Activated naive CD4-positive, alpha-beta T cell treated with Interleukin-2 at 50 U/mL for 16 hours (primary cell): ENCODE measurements at regions not wholly inside any gene's neighbourhood (a gene's known extent, or its start where the extent isn't known, plus 50 kb on each side); places are given as distances from the start of the nearest gene placed in this dataset.

Experiments used
- DNase-seq: peaks from one replicate; pipeline ENCODE4 v3.0.0-alpha.2; 2020

DNA sequence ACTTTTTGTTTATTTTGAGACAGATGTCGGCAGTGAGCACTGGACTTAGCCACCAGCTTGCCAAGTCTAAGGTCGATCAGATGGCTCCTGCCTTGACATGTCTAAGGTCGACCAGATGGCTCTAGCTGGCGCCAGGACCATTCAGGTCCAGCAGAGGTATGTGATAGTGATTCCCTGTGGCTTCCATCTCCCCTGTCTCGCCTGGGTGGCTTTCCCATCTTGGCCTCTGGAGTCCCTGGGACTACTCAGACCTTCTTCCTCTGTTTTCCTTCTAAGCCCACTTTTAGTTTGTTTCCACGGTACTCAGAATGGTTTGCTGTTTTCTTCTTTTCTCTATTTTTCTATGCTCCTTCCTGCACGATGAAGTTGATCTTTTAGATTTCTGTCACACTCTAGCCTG lies 1435.7 kb downstream of the UQCRFS1 start:
- no peak for DNase-seq

DNA sequence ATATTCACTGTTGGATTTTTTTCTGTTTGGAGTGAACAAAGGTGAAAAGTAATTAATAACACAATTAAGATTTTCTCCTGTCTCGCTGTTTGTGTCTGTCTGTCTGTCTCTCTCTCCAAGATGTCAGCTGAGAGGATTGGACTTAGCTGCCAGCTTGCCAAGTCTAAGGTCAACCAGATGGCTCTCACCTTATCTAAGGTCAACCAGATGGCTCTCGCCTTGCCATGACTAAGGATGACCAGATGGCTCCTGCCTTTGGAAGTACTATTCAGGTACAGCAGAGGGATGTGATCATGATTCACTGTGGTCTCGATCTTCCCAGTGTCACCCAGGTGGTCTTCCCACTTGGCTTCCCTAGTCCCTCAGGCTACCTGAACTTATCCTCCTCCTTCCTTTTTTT lies 1436.4 kb downstream of the UQCRFS1 start:
- DNase-seq: no peak

DNA sequence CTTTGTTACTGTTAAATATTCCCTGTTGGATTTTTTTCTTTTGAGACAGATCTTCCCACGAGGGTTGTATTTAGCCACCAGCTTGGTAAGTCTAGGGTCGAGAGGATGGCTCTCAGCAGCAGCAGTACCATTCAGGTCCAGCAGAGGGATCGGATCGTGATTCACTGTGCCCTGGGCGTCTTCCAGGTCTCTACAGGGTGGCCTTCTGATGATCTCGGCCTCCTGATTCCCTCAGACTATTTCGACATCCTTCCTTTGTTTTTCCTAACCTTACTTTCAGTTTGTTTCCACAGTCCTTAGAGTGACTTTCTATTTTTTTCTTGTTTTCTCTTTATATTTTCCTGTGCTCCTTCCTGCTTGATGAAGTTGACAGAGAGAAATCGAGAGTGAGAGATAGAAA lies 1436.9 kb downstream of the UQCRFS1 start:
- no peak for DNase-seq

DNA sequence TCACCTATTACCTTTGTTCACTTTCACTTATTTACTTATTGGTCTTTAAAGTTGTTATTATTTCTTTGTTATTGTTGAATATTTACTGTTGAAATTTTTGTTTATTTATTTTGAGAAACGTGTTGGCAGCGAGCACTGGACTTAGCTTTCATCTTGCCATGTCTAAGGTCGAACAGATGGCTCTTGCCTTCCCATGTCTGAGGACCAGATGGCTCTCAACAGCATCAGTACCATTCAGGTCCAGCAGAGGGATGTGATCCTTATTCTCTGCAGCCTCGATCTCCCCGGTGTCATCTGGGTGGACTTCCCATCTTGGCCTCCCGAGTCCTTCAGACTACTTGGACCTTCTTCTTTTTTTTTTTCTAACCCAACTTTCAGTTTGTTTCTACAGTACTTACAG lies 1437.6 kb downstream of the UQCRFS1 start:
- no peak for DNase-seq

DNA sequence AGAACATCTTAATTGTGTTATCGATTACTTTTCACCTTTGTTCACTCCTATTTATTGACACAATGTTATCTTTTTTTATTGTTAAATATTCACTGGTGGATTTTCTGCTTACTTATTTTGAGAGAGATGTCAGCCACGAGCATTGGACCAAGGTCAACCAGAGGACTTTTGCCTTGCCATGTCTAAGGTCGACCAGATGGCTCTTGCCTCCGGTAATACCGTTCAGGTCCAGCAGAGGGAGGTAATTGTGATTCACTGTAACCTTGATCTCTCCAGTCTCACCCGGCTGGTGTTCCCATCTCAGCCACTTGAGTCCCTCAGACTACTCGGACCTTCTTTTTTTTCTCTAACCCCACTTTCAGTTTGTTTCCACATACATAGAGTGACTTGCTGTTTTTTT lies 1438.1 kb downstream of the UQCRFS1 start:
- no peak for DNase-seq

DNA sequence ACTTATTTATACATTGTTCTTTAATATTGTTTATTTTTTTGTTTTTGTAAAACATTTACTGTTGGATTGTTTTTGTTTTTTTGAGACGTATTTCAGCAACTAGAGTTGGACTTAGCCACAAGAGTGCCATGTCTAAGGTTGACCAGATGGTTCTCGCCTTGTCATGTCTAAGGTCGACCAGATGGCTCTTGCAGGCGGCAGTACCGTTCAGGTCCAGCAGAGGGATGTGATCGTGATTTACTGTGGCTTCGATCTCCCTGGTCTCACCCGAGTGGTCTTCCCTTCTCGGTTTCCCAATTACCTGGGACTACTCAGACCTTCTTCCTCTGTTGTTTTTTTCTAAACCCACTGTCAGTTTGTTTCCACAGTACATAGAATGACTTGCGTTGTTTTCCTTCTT lies 1438.6 kb downstream of the UQCRFS1 start:
- DNase-seq: no peak

DNA sequence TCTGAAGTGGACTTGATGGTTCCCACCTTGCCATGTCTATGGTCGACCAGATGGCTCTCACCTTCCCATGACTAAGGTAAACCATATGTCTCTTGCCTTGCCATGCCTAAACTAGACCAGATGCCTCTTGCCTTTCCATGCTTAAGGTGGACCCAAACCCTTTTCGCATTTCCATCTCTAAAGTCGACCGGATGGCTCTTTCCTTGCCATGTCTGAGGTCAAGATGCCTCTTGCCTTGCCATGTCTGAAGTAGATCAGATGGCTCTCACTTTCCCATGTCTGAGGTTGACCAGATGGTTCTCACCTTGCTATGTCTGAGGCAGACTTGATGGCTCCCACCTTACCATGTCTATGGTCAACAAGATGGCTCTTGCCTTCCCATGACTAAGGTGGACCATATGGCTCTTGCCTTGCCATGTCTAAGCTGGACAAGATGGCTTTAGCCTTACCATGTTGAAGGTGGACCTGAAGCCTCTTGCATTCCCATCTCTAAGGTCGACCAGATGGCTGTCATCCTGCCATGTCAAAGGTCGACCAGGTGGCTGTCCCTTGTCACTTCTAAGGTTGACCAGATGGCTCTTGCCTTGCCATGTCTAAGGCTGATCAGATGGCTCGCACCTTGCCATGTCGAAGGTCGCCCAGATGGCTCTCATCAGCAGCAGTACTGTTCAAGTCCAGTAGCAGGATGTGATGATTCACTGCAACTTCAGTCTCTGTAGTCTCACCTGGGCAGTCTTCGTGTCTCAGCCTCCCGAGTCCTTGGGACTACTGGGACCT lies 1439.4 kb downstream of the UQCRFS1 start:
- DNase-seq: no peak

DNA sequence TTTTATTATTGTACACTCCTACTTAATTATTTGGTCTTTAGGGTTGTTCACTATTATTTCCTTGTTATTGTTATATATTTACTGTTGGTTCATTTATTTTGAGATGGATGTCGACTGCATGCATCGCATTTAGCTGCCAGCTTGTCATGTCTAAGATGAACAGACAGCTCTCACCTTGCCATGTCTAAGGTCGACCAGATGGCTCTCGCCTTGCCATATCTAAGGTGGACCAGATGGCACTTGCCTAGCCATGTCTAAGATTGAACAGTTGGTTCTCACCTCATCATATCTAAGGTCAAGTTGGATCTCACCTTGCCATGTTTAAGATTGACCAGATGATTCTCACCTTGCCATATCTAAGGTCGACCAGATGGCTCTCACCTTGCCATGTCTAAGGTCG lies 1440.9 kb downstream of the UQCRFS1 start:
- no peak for DNase-seq

DNA sequence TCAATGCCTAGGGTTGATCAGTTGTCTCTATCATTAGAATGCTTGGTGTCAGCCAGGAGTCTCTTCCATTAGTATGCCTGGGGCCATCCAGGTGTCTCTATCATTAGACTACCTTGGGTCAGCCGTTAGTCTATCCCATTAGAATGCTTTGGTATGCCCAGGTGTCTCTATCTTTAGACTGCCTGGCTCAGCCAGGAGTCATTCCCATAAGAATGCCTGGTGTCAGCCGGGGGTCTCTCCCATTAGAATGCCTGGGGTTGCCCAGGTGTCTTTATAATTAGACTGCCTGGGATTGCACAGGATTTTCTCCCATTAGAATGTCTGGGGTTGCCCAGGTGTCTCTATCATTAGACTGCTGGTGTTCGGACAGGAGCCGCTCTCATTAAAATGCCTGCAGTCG lies 1442.9 kb downstream of the UQCRFS1 start:
- no peak for DNase-seq

DNA sequence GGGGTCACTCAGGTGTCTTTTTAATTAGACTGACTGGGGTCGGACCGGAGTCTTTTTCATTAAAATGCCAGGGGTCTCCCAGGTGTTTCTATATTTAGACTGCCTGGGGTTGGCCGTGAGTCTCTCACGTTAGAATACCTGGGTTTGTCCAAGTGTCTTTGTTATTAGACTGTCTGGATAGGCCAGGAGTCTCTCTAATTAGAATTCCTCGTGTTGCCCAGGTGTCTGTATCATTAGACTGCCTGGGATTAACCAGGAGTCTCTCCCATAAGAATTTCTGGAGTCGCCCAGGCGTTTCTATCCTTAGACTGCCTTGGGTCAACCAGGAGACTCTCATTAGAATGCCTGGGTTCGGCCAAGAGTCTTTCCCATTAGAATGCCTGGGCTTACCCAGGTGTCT lies 1445.7 kb downstream of the UQCRFS1 start:
- no peak for DNase-seq

DNA sequence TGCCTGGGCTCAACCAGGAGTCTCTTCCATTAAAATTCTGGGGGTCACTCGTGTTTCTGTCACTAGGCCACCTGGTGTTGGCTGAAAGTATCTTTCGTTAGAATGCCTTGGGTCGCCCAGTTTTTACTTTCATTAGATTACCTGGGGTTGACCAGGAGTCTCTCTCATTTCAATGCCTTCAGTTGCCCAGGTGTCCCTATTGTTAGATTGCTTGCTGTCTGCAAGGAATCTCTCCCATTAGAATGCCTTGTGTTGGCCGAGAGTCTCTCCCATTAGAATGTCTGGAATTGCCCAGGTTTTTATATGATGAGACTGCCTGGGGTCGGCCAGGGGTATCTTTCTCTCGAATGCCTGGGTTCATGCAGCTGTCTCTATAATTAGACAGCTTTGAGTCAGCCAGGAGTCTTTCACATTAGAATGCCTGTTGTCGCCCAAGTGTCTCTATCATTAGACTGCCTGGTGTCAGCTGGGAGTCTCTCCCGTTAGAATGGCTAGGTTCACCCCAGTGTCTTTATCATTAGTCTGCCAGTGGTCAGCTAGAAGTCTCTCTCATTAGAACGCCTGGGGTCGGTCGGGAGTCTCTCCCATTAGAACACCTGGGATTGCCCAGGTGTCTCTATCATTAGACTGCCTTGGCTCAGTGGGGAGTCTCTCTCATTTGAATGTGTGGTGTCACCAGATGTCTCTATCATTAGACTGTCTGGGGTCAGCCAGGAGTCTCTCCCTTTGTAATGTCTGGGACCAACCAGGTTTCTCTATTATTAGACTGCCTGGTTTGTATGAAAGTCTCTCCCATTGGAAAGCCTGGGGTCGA lies 1446.8 kb downstream of the UQCRFS1 start:
- no peak for DNase-seq

DNA sequence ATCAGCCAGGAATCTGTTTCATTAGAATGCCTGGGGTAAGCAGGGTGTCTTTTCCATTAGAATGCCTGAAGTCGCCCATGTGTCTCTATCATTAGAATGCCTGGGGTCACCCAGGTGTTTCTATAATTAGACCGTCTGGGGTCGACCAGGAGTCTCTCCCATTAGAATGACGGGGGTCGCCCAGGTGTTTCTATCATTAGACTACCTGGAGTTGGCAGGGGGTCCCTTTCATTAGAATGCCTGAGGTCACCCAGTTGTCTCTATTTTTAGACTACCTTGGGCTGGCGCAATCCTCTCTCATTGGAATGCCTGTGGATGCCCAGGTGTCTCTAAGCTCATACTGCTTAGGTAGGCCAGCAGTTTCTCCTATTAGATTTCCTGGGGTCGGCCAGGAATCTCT lies 1447.6 kb downstream of the UQCRFS1 start:
- no peak for DNase-seq

DNA sequence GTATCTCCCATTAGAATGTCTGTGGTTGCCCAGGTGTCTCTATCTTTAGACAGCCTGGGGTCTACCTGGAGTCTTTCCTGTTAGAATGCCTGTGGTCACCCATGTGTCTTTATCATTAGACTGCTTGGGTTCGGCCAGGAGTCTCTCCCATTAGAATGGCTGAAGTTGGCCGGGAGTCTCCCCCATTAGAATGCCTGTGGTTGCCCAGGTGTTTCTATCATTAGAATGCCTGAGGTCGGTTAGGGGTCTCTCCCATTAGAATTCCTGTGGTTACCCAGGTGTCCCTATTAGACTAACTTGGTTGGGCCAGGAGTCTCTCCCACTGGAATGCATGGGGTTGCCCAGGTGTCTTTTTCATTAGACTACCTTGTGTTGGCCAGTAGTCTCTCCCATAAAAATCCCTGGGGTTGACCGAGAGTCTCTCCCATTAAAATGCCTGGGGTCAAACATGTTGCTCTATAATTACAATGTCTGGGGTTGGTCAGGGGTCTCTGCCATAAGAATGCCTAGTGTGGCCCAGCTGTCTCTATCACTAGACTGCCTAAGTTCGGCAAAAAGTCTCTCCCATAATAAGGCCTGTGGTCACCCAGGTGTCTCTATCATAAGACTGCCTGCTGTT lies 1448.7 kb downstream of the UQCRFS1 start:
- DNase-seq: no peak

DNA sequence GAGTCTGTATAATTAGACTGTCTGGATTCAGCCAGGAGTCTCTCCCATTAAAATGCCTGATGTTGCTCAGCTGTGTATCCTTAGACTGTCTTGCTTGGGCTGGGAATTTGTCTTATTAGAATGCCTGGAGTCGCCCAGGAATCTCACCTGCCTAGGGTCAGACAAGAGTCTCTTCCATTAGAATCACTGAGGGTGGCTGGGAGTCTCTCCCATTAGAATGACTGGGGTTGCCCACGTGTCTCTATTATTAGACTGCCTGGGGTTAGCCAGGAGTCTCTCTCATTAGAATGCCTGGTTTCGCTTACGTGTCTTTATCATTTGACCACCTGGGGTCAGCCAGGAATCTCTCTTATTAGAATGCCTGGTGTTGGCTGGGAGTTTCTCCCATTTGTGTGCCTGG lies 1450.0 kb downstream of the UQCRFS1 start:
- no peak for DNase-seq

DNA sequence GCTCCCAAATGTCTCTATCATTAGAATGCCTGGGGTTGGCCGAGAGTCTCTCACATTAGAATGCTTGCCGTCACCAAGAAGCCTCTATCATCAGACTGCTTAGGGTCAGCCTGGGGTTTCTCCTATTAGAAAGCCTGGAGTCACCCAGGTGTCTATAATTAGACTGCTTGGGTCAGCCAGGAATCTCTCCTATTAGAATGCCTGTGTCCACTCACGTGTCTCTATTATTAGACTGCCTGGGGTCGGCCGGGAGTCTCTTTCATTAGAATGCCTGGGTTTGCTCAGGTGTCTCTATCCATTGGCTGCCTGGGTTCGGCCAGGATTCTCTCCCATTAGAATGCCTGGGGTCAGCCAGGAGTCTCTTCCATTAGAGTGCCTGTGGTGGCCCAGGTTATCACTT lies 1453.1 kb downstream of the UQCRFS1 start:
- no peak for DNase-seq

DNA sequence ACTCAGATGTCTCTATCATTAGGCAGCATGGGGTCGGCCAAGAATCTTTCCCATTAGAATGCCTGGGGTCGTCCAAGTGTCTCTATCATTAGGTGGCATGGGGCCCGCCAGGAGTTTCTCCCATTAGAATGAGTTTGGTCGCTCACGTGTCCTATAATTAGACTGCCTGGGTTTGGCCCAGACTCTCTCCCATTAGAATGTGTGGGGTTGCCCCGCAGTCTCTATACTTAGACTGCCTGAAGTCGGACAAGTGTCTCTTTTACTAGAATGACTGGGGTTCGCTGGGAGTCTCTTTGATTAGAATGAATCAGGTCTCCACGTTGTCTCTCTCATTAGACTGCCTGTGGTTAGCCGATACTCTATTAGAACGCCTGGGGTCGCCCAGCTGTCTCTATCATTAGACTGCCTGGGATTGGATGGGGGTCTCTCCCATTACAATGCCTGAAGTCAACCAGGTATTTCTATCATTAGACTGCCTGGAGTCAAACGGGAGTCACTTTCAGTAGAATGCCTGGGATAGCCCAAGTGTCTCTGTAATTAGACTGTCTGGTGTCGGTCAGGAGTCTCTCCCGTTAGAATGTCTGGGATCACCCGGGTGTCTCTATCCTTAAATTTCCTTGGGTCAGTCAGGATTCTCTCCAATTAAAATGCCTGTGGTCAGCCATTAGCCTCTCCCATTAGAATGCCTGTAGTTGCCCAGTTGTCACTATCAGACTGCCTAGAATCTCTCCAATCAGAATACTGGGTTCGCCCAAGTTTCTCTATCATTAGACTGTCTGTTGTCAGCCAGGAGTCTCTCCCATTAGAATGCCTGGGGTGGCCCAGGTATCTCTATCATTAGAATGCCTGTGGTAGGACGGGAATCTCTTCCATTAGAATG lies 1454.1 kb downstream of the UQCRFS1 start:
- DNase-seq: no peak

DNA sequence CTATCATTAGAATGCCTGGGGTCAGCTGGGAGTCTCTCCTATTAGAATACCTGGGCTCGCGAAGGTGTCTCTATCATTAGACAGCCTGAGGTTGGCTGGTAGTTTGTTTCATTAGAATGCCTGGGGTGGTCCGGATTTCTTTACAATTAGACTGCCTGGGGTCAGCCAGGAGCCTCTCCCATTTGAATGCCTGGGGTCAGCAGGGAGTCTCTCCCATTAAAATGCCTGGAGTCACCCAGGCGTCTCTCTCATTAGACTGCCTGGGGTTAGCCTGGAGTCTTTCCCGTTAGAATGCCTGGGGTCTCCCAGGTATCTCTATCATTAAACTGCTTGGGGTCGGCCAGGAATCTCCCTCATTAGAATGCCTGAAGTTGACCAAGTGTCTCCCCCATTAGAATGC lies 1458.3 kb downstream of the UQCRFS1 start:
- DNase-seq: no peak

DNA sequence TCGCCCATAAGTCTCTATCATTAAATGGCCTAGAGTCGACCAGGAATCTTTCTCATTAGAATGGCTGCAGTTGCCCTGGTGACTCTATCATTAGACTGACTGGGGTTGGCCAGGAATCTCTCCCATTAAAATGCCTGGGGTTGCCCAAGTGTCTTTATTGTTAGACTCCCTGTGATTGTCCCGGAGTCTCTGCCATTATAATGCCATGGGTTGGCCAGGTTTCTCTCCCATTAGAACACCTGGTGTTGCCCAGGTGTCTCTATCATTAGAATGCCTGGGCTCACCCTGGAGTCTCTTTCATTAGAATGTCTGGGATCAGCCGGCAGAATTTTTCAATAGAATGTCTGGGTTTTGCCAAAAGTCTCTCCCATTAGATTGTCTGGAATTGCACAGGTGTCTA lies 1459.3 kb downstream of the UQCRFS1 start:
- DNase-seq: no peak

DNA sequence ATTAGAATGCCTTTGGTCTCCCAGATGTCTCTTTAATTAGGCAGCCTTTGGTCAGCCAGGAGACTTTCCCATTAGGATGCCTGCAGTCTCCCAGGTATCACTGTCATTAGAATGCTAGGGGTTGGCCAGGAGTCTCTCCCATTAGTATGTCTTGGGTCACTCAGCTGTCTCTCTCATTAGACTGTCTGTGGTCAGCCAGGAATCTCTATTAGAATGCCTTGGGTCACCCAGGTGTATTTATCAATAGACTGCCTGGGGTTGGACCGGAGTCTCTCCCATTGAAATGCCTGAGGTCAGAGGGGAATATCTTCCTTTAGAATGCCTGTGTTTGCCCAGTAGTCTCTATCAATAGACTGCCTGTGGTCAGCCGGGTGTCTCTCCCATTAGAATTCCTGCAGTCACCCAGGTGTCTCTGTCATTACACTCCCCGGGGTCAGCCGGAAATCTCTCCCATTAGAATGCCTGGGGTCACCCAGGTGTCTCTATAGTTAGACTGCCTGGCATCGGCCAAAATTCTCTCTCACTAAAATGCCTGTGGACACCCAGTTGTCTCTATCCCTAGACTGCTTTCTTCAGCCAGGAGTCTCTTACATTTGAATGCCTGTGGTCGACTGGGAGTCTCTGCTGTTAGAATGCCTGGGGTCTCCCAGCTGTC lies 1460.3 kb downstream of the UQCRFS1 start:
- no peak for DNase-seq

DNA sequence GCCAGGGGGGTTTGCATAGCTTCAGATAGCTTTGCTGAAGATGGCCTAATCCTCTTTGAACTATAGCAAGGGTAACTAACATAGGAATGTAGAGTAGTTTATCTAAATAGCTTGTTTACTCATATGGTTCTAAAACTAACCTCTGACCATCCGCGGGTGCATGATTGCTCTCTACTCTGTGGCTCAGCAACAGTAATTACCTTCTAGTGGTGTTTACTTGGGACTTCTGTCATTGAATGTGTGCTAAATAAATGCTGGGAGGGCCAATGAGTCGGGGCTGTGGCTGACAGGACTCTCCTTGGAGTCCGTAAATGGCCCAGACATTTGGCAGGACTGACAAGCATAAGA lies 1461.9 kb downstream of the UQCRFS1 start:
- DNase-seq: no peak

DNA sequence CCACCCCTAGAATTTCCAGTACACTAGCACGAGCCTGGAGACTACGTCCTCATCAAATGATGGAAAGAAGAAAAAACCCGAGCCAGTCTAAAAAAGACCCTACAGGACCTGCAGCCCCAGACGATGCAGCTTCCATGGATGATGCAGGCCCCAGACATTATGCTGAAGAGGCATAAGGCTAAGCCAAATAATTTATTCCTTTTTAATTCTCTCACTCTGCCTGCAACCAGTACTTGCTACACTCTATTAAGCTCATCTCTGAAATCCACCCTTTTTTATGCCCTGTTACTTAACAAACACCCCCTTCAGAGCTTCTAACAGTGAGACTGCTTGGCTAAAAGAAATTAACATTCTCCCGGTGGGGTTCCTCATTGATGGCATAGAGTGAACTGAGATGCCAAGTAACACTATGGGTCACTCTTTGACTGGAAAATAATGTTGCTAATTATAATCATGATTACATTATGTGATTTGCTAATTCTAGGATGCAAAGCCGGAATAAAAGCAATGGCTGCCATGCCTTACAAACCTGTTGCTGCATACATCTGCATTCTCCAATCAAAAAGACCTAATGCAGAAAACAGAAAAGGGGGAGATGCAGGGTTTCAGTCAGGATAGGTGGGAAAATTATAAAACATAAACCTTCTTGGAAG lies 1462.4 kb downstream of the UQCRFS1 start:
- DNase-seq: no peak

DNA sequence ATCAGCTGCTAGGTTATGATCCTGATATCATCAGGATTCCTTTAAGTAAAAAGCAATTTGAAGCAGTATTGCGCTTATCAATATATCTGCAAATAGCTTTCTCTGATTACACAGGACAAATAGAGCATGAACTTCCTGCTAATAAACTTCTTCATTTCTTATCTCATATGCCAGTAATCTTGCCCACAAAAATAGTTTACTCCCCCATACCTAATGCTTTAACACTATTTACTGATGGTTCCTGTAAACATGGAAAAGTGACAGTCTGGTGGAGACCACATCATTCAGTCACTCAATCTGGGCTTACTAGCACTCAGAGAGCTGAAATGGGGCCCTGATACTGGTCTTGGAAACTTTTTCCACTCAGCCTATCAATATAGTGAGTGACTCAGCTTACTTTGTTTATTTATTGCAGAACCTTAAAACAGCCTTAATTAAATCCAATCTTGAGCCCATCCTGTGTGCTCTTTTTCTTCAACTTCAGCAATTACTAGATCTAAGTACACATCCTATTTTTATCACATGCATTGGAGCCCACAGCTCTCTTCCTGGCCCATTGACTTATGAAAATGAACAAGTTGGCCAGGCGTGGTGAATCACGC lies 1464.3 kb downstream of the UQCRFS1 start:
- no peak for DNase-seq
